Upper lobe of left lung (tissue), 6 donors: ENCODE measurements at regions not wholly inside any gene's neighbourhood (a gene's known extent, or its start where the extent isn't known, plus 50 kb on each side); places are given as distances from the start of the nearest gene placed in this dataset.

Source experiments
- ATAC-seq, 2 donors: fragments of 200-7000 bp; cut with Tn5 transposase; one replicate each; pipeline ENCODE4 v1.9.1; 2022; ENCODE audit warnings: mild to moderate bottlenecking in 2 of 2, moderate library complexity in 2 of 2; ENCODE audit not compliant: low FRiP score in 2 of 2
- DNase-seq, 2 donors: peaks; one replicate each; pipeline ENCODE4 v3.0.0-alpha.2; 2019 to 2020
- H3K27ac ChIP-seq, 4 donors: fragments of 200-600 bp; sonication (generic); one replicate each; pipeline ENCODE4 v1.5.1; 2016 to 2019
- H3K27me3 ChIP-seq, 4 donors: fragments of 200-600 bp; sonication (generic); one replicate each; pipeline ENCODE4 v1.5.1; 2017 to 2019
- H3K36me3 ChIP-seq, 4 donors: fragments of 200-600 bp; sonication (generic); one replicate each; pipeline ENCODE4 v1.5.1; 2016 to 2019
- H3K4me1 ChIP-seq, 4 donors: fragments of 200-600 bp; sonication (generic); one replicate each; pipeline ENCODE4 v1.5.1; 2018 to 2019
- H3K4me3 ChIP-seq, 4 donors: fragments of 200-600 bp; sonication (generic); one replicate each; pipeline ENCODE4 v1.5.1; 2017 to 2019; ENCODE audit warnings: mild to moderate bottlenecking in 2 of 4, moderate library complexity in 1 of 4
- H3K9me3 ChIP-seq, 4 donors: fragments of 200-600 bp; sonication (generic); one replicate each; pipeline ENCODE4 v1.5.1; 2018 to 2019
- CTCF ChIP-seq, 6 experiments: fragments of 450-650 bp in 4 of 6; fragments of 200-600 bp in 2 of 6; sonication (generic) in 2 of 6; IDR thresholded peaks; one replicate each; pipeline ENCODE4 v1.5.1; 2016 to 2019; ENCODE audit warnings: antibody characterized with exemption in 6 of 6
- EP300 ChIP-seq, 4 donors: sonication (generic); formaldehyde crosslinking; IDR thresholded peaks; one replicate each; pipeline ENCODE4 v1.5.1; 2017; ENCODE audit warnings: antibody characterized with exemption in 4 of 4, control low read depth in 2 of 4
- POLR2A ChIP-seq, 4 donors: fragments of 450-650 bp; IDR thresholded peaks; one replicate each; pipeline ENCODE4 v1.5.1; 2016 to 2017; ENCODE audit warnings: antibody characterized with exemption in 4 of 4, mild to moderate bottlenecking in 2 of 4
- POLR2AphosphoS5 ChIP-seq, 2 donors: sonication (generic); formaldehyde crosslinking; IDR thresholded peaks; one replicate each; pipeline ENCODE4 v1.5.1; 2017; ENCODE audit warnings: antibody characterized with exemption in 2 of 2
- WGBS, 2 donors: methylation state at CpG; one replicate each; pipeline ENCODE4 v1.1.5; 2017 to 2018; 5-methylcytosine and 5-hydroxymethylcytosine counted together
- donor health status: DM: no; HTN: no; CAD: no; lungs with moderate emphysema.
- donor health status: DM: no; HTN: yes; CAD: no; lungs with severe emphysema.

GRCh38 chr14:45519766-45520165, 266.8 kb upstream of the MIS18BP1 start:
- 76 to 89% methylated on average over 1 of the region's 1 CpG for WGBS, 2 donors
- ATAC-seq (no peak), DNase-seq (no peak)
- TF ChIP-seq EP300 (IDR thresholded peaks at IDR 0.05) (no peak), POLR2A (IDR thresholded peaks at IDR 0.05) (no peak), CTCF (IDR thresholded peaks at IDR 0.05) (no peak), POLR2AphosphoS5 (IDR thresholded peaks at IDR 0.05) (no peak)
- H3K27me3 ChIP-seq, result no peaks in the 10 kb centered on the region
- H3K27ac ChIP-seq, result no peak overlapping the region
- H3K4me1 ChIP-seq, result no peaks in the 10 kb centered on the region
- no peaks in the 10 kb centered on the region for H3K36me3 ChIP-seq
- no peak overlapping the region for H3K4me3 ChIP-seq
- no peaks in the 10 kb centered on the region for H3K9me3 ChIP-seq

GRCh38 chr14:45492876-45493275, 239.9 kb upstream of the MIS18BP1 start:
- Histone ChIP-seq H3K4me1 (no peaks in the 10 kb centered on the region), H3K27me3 (no peaks in the 10 kb centered on the region), H3K27ac (no peak overlapping the region), H3K9me3 (no peaks in the 10 kb centered on the region), H3K36me3 (no peaks in the 10 kb centered on the region), H3K4me3 (no peak overlapping the region)
- DNase-seq (no peak), ATAC-seq (no peak)
- WGBS, 2 donors, result 51% methylated on average over 4 of the region's 4 CpGs
- TF ChIP-seq CTCF (IDR thresholded peaks at IDR 0.05), result no peak
- TF ChIP-seq POLR2AphosphoS5 (IDR thresholded peaks at IDR 0.05), result no peak
- TF ChIP-seq EP300 (IDR thresholded peaks at IDR 0.05), result no peak
- TF ChIP-seq POLR2A (IDR thresholded peaks at IDR 0.05), result no peak

- Histone ChIP-seq H3K27me3 (no peaks in the 10 kb centered on the region), H3K36me3 (no peaks in the 10 kb centered on the region), H3K4me3 (no peak overlapping the region), H3K4me1 (no peaks in the 10 kb centered on the region), H3K9me3 (no peaks in the 10 kb centered on the region), H3K27ac (no peak overlapping the region)
- DNase-seq (no peak), ATAC-seq (no peak)
- WGBS, 2 donors, result 78 to 80% methylated on average over 2 to 3 of the region's 3 CpGs
- TF ChIP-seq POLR2AphosphoS5 (IDR thresholded peaks at IDR 0.05) (no peak), CTCF (IDR thresholded peaks at IDR 0.05) (no peak), EP300 (IDR thresholded peaks at IDR 0.05) (no peak), POLR2A (IDR thresholded peaks at IDR 0.05) (no peak)
Observed at GRCh38 chr14:45491914-45492313, 238.9 kb upstream of the MIS18BP1 start.

- H3K36me3 ChIP-seq, result no peaks in the 10 kb centered on the region
- no peak overlapping the region for H3K4me3 ChIP-seq
- WGBS, 2 donors, result 93 to 100% methylated on average over 1 of the region's 1 CpG
- H3K27ac ChIP-seq, result no peak overlapping the region
- no peak for TF ChIP-seq POLR2AphosphoS5 (IDR thresholded peaks at IDR 0.05)
- no peaks in the 10 kb centered on the region for H3K27me3 ChIP-seq
- H3K4me1 ChIP-seq, result no peaks in the 10 kb centered on the region
- peaks cover 0 to 9% (median 0%) of the 10 kb centered on the region in 4 donors for H3K9me3 ChIP-seq
- no peak for DNase-seq
- ATAC-seq, result no peak
Observed at GRCh38 chr14:45486599-45486998, 233.6 kb upstream of the MIS18BP1 start.

GRCh38 chr14:45467023-45467422, 214.0 kb upstream of the MIS18BP1 start:
- TF ChIP-seq CTCF (IDR thresholded peaks at IDR 0.05) (no peak), POLR2A (IDR thresholded peaks at IDR 0.05) (no peak), EP300 (IDR thresholded peaks at IDR 0.05) (no peak), POLR2AphosphoS5 (IDR thresholded peaks at IDR 0.05) (no peak)

More at GRCh38 chr14:45467023-45467422, 214.0 kb upstream of the MIS18BP1 start:
- Histone ChIP-seq H3K27ac (no peak overlapping the region), H3K9me3 (no peaks in the 10 kb centered on the region), H3K27me3 (no peaks in the 10 kb centered on the region), H3K4me1 (no peaks in the 10 kb centered on the region), H3K36me3 (no peaks in the 10 kb centered on the region), H3K4me3 (no peak overlapping the region)
- ATAC-seq (no peak), DNase-seq (no peak)
- 41 to 50% methylated on average over 1 of the region's 1 CpG for WGBS, 2 donors
